Neural cell (in vitro differentiated cells): ENCODE measurements at regions not wholly inside any gene's neighbourhood (a gene's known extent, or its start where the extent isn't known, plus 50 kb on each side); places are given as distances from the start of the nearest gene placed in this dataset.

Experiments used
- H2AFZ ChIP-seq: fragments of 200-600, 300-800 bp; sonication (generic), shearing (Covaris generic); 2 replicates; pipeline ENCODE4 v1.6.0; 2014; ENCODE audit warnings: low read depth, mild to moderate bottlenecking, antibody characterized with exemption, low read length, moderate library complexity
- H3F3A ChIP-seq: fragments of 200-600 bp; shearing (Covaris generic); 2 replicates; pipeline ENCODE4 v1.6.1; 2016; ENCODE audit warnings: mild to moderate bottlenecking, moderate library complexity, mixed read lengths, antibody characterized with exemption, low read length; ENCODE audit not compliant: insufficient read depth, poor library complexity, severe bottlenecking
- H3K27ac ChIP-seq: fragments of 200-600, 300-800 bp; sonication (generic), shearing (Covaris generic); 2 replicates; pipeline ENCODE4 v1.5.1; 2014; ENCODE audit warnings: mild to moderate bottlenecking, low read length, moderate library complexity
- H3K27me3 ChIP-seq: fragments of 300-800, 200-600 bp; sonication (generic), shearing (Covaris generic); 2 replicates; pipeline ENCODE4 v1.6.0; 2014; ENCODE audit warnings: mild to moderate bottlenecking, low read depth, low read length, moderate library complexity; ENCODE audit not compliant: insufficient read depth
- H3K36me3 ChIP-seq: fragments of 300-800, 200-600 bp; sonication (generic), shearing (Covaris generic); 2 replicates; pipeline ENCODE4 v1.5.1; 2014; ENCODE audit warnings: mild to moderate bottlenecking, antibody characterized with exemption, low read length, moderate library complexity; ENCODE audit not compliant: insufficient read depth
- H3K4me2 ChIP-seq: fragments of 300-800, 200-600 bp; sonication (generic), shearing (Covaris generic); 2 replicates; pipeline ENCODE4 v1.6.0; 2014; ENCODE audit warnings: mild to moderate bottlenecking, low read length
- H3K4me3 ChIP-seq: fragments of 300-800, 200-600 bp; sonication (generic), shearing (Covaris generic); 2 replicates; pipeline ENCODE4 v1.5.1; 2014; ENCODE audit warnings: mild to moderate bottlenecking, low read length, moderate library complexity
- H3K79me2 ChIP-seq: fragments of 200-600 bp; shearing (Covaris generic); replicated peaks from 2 replicates; pipeline ENCODE4 v1.6.0; 2014; ENCODE audit warnings: mild to moderate bottlenecking, low read length, moderate library complexity; ENCODE audit not compliant: insufficient read depth
- H3K9ac ChIP-seq: fragments of 300-800, 200-600 bp; sonication (generic), shearing (Covaris generic); 2 replicates; pipeline ENCODE4 v1.6.1; 2016; ENCODE audit warnings: mild to moderate bottlenecking, low read length, mixed read lengths
- H3K9me2 ChIP-seq: fragments of 200-600 bp; shearing (Covaris generic); 2 replicates; pipeline ENCODE4 v1.6.1; 2016; ENCODE audit warnings: mild to moderate bottlenecking, low read length, mixed read lengths; ENCODE audit not compliant: insufficient read depth
- H3K9me3 ChIP-seq: fragments of 200-600, 300-800 bp; sonication (generic), shearing (Covaris generic); 2 replicates; pipeline ENCODE4 v1.6.1; 2016; ENCODE audit warnings: mild to moderate bottlenecking, mixed run types, low read length, moderate library complexity, mixed read lengths
- H4K20me1 ChIP-seq: fragments of 200-600 bp; shearing (Covaris generic); 2 replicates; pipeline ENCODE4 v1.6.1; 2016; ENCODE audit warnings: mild to moderate bottlenecking, mixed run types; ENCODE audit not compliant: insufficient read depth
- EP300 ChIP-seq: fragments of 450-650 bp; conservative IDR thresholded peaks from 2 replicates; pipeline ENCODE4 v1.6.1; 2014; ENCODE audit warnings: antibody characterized with exemption, mild to moderate bottlenecking, moderate library complexity; ENCODE audit not compliant: poor library complexity, severe bottlenecking
- EZH2 ChIP-seq: fragments of 200-600, 300-800 bp; shearing (Covaris generic), sonication (generic); IDR thresholded peaks from 2 replicates; pipeline ENCODE4 v1.6.1; 2014; ENCODE audit warnings: antibody characterized with exemption, low read length, borderline replicate concordance, mild to moderate bottlenecking; ENCODE audit not compliant: insufficient read depth, poor library complexity, severe bottlenecking
- MXI1 ChIP-seq: fragments of 450-650 bp; conservative IDR thresholded peaks from 2 replicates; pipeline ENCODE4 v1.6.1; 2014; ENCODE audit warnings: antibody characterized with exemption, mild to moderate bottlenecking; ENCODE audit not compliant: poor library complexity, severe bottlenecking
- POLR2AphosphoS5 ChIP-seq: IDR thresholded peaks from 2 replicates; pipeline ENCODE4 v1.6.1; 2012
- RAD21 ChIP-seq: fragments of 450-650 bp; conservative IDR thresholded peaks from 2 replicates; pipeline ENCODE4 v1.6.1; 2014; ENCODE audit warnings: antibody characterized with exemption, mild to moderate bottlenecking, moderate library complexity
- SMC3 ChIP-seq: fragments of 450-650 bp; conservative IDR thresholded peaks from 2 replicates; pipeline ENCODE4 v1.6.1; 2014; ENCODE audit warnings: antibody characterized with exemption, mild to moderate bottlenecking, moderate library complexity; ENCODE audit not compliant: poor library complexity
- TAF1 ChIP-seq: IDR thresholded peaks from 2 replicates; pipeline ENCODE4 v1.6.1; 2012; ENCODE audit warnings: low read depth
- TF ChIP-seq, protein P1 (sequence below): fragments of 450-650 bp; IDR thresholded peaks from 2 replicates; pipeline ENCODE4 v1.5.1; 2014; ENCODE audit warnings: antibody characterized with exemption, mild to moderate bottlenecking, moderate library complexity; ENCODE audit not compliant: poor library complexity, severe bottlenecking
- TF ChIP-seq, protein P2 (sequence below): IDR thresholded peaks from 2 replicates; pipeline ENCODE4 v1.6.1; 2012; ENCODE audit warnings: borderline replicate concordance

DNA sequence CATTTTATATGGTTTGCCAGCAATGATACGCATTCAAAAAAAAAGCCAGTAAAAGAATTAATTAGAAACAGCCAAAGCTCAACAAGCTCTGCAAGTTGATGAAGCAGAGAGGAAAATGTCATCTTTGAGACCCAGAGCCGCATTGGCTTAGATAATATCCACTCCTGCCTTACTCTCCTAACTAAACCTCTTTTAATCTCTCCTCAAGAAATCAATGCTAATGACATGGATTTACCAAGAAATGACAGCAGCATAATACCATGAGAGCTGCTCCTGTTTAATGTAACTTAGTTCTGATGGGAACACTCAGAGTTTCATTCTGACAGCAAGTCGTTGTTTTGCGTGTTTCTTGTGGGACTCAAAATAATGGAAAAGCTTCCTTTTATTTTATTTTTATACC is 1099.4 kb upstream of the PIK3C3 start:
- H2AFZ ChIP-seq, result no peak overlapping the region
- no peak for TF ChIP-seq RAD21
- TF ChIP-seq EP300, result peak; percentile 38
- peak; percentile 20 for TF ChIP-seq POLR2AphosphoS5

DNA sequence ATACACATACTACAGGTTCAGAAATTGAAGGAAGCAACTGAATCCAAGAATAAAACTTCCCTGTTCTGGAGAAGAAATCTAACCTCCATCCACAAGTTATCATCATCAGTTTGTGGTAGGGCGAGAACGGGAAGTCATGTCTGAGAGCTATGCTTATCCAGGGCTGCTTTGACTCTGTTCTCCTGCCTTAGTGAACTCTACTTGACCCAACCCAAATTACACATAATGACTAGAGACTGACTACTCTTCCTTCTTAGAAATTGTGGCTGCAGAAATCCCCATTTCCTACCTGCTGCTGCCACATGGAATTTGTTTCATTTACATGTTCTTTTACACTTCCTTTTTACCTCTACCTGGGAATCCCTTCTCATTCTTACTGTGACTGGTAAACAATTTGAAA is 1102.6 kb upstream of the PIK3C3 start:
- H3K36me3 ChIP-seq, result no peaks in the 10 kb centered on the region
- no peak overlapping the region for H3K9ac ChIP-seq
- H3K4me2 ChIP-seq, result no peak overlapping the region
- no peak overlapping the region for H3K4me3 ChIP-seq
- no peaks in the 10 kb centered on the region for H4K20me1 ChIP-seq
- H3K79me2 ChIP-seq, result no peaks in the 10 kb centered on the region
- no peak overlapping the region for H2AFZ ChIP-seq
- no peaks in the 10 kb centered on the region for H3F3A ChIP-seq
- no peaks in the 10 kb centered on the region for H3K27me3 ChIP-seq
- TF ChIP-seq SMC3 (no peak), TAF1 (no peak), RAD21 (no peak), EP300 (no peak), POLR2AphosphoS5 (no peak), MXI1 (no peak), EZH2 (no peak)
- TF ChIP-seq, protein P1, sequence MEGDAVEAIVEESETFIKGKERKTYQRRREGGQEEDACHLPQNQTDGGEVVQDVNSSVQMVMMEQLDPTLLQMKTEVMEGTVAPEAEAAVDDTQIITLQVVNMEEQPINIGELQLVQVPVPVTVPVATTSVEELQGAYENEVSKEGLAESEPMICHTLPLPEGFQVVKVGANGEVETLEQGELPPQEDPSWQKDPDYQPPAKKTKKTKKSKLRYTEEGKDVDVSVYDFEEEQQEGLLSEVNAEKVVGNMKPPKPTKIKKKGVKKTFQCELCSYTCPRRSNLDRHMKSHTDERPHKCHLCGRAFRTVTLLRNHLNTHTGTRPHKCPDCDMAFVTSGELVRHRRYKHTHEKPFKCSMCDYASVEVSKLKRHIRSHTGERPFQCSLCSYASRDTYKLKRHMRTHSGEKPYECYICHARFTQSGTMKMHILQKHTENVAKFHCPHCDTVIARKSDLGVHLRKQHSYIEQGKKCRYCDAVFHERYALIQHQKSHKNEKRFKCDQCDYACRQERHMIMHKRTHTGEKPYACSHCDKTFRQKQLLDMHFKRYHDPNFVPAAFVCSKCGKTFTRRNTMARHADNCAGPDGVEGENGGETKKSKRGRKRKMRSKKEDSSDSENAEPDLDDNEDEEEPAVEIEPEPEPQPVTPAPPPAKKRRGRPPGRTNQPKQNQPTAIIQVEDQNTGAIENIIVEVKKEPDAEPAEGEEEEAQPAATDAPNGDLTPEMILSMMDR, result no peak
- TF ChIP-seq, protein P2, sequence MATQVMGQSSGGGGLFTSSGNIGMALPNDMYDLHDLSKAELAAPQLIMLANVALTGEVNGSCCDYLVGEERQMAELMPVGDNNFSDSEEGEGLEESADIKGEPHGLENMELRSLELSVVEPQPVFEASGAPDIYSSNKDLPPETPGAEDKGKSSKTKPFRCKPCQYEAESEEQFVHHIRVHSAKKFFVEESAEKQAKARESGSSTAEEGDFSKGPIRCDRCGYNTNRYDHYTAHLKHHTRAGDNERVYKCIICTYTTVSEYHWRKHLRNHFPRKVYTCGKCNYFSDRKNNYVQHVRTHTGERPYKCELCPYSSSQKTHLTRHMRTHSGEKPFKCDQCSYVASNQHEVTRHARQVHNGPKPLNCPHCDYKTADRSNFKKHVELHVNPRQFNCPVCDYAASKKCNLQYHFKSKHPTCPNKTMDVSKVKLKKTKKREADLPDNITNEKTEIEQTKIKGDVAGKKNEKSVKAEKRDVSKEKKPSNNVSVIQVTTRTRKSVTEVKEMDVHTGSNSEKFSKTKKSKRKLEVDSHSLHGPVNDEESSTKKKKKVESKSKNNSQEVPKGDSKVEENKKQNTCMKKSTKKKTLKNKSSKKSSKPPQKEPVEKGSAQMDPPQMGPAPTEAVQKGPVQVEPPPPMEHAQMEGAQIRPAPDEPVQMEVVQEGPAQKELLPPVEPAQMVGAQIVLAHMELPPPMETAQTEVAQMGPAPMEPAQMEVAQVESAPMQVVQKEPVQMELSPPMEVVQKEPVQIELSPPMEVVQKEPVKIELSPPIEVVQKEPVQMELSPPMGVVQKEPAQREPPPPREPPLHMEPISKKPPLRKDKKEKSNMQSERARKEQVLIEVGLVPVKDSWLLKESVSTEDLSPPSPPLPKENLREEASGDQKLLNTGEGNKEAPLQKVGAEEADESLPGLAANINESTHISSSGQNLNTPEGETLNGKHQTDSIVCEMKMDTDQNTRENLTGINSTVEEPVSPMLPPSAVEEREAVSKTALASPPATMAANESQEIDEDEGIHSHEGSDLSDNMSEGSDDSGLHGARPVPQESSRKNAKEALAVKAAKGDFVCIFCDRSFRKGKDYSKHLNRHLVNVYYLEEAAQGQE, result no peak
- H3K9me2 ChIP-seq, result no peaks in the 10 kb centered on the region
- H3K9me3 ChIP-seq, result no peaks in the 10 kb centered on the region
- no peak overlapping the region for H3K27ac ChIP-seq

More for the DNA sequence above, 1099.4 kb upstream of the PIK3C3 start:
- Histone ChIP-seq H3K79me2 (no peaks in the 10 kb centered on the region), H3K9ac (no peak overlapping the region), H3K9me3 (no peaks in the 10 kb centered on the region), H3K27ac (peak overlapping the region; percentile 19), H3K27me3 (no peaks in the 10 kb centered on the region), H3K9me2 (no peaks in the 10 kb centered on the region), H3K36me3 (no peaks in the 10 kb centered on the region), H3F3A (no peaks in the 10 kb centered on the region), H3K4me3 (no peak overlapping the region), H3K4me2 (no peak overlapping the region), H4K20me1 (no peaks in the 10 kb centered on the region)

DNA sequence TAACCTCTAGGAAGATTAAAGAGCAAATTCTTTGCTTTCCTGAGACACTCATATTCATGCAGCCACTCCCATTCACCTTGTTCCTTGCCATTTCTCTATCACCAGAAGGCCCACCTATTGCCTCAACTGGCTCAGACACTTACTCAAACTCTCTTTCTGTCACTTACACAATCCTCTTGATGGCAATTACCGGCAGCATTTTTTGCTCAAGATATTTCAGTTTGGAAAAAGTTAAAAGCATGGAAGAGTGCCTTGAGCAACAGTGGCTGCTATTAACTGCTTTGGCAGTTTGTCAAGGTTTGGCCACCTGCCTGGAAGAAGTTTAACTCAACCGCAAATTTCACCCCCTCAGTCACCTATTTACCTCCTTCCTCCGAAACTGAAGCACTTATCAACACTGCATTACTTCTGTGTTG is 1104.0 kb upstream of the PIK3C3 start:
- H3K79me2 ChIP-seq, result no peaks in the 10 kb centered on the region
- H3K36me3 ChIP-seq, result no peaks in the 10 kb centered on the region
- H3K9ac ChIP-seq, result no peak overlapping the region
- H3K9me3 ChIP-seq, result no peaks in the 10 kb centered on the region
- no peak overlapping the region for H2AFZ ChIP-seq
- H3K4me3 ChIP-seq, result no peak overlapping the region
- no peak overlapping the region for H3K27ac ChIP-seq
- TF ChIP-seq POLR2AphosphoS5 (no peak), SMC3 (no peak), MXI1 (no peak), RAD21 (no peak), TAF1 (no peak), EZH2 (no peak), EP300 (no peak)
- TF ChIP-seq, protein P2, result no peak
- TF ChIP-seq, protein P1, result no peak
- no peaks in the 10 kb centered on the region for H3K27me3 ChIP-seq
- no peaks in the 10 kb centered on the region for H3K9me2 ChIP-seq
- no peaks in the 10 kb centered on the region for H4K20me1 ChIP-seq
- H3K4me2 ChIP-seq, result no peak overlapping the region
- H3F3A ChIP-seq, result no peaks in the 10 kb centered on the region
